ENCODE measurements at regions not wholly inside any gene's neighbourhood (a gene's known extent, or its start where the extent isn't known, plus 50 kb on each side); places are given as distances from the start of the nearest gene placed in this dataset.

- TF ChIP-seq CTCF (IDR thresholded peaks at IDR 0.05; ENCODE audit: insufficient read depth, low read depth, low read length): no peak
- no peak for TF ChIP-seq EZH2 (IDR thresholded peaks at IDR 0.05; ENCODE audit: insufficient read depth, low read length)
Measured at GRCh38 chr11:115047631-115048030, 369.3 kb downstream of the NXPE2 start.

Measured in astrocyte (in vitro differentiated cells and primary cell).